HG02943 (cell line): ENCODE measurements at regions not wholly inside any gene's neighbourhood (a gene's known extent, or its start where the extent isn't known, plus 50 kb on each side); places are given as distances from the start of the nearest gene placed in this dataset.

Experiments
- ATAC-seq: cut with Tn5 transposase; IDR thresholded peaks from one replicate; pipeline ENCODE4 v1.9.1; 2021; ENCODE audit warnings: mild to moderate bottlenecking, low read depth, moderate library complexity; ENCODE audit not compliant: unreplicated experiment

DNA sequence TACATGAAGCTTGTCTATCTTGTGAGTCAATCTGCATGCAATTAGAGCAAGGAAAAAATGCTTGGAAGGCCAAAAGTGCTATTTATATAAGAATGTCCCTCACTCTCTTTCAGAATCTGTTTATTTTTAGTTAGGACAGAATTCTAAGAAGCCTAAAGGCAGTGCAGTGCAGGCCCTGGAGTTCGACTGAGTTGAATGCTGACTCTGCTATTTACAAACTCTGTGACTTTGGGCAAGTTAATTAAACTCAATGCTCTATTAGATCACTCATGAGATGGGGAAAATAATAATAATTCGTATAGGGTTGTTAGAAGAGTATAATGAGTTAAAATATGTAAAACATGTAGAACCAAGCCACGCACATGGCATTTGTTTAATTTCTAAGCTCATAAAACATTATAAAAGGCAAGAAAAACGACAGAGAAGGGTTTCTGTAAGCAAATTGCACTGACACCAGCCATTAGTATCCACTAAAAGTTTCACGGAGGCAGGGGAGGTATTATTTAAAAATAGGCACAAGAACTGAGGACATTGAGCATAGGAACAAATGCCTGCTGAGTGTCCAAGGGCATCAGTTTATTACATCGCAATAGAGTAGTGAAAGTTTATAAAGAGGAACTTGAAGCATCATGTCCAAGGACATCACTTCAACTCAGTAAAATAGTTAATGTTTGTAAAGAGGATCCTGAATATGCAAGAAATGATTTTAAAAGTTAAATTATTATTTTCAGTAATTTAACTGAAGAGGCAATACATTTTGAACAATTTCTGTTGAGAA is 115.0 kb upstream of the INPP4B start:
- ATAC-seq: no peak

GRCh38 chr4:142961866-142962265 is 115.8 kb upstream of the INPP4B start:
- no peak for ATAC-seq

- ATAC-seq: no peak
These were observed 128.2 kb upstream of the INPP4B start for GRCh38 chr4:142974328-142974727.

- ATAC-seq: no peak
These were observed 129.5 kb upstream of the INPP4B start for GRCh38 chr4:142975618-142976017.

DNA sequence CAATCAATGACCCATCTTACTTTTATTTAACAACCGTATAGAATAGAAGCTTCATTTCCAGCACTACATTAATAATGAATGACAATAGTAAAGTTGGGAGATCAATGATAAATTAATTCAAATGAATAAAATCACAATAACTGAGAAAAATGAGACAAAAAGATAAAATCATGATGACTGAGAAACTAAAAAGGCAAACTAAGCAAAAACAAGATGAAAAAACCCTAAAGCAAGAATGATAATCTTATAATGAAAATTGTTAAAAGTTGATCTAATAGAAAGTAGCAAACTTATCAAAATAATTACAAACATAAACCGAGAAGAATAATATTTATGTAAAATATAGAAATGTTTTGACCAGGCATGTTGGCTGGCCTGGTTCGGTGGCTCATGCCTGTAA is 130.4 kb upstream of the INPP4B start:
- ATAC-seq: no peak

GRCh38 chr4:142977182-142977581 is 131.1 kb upstream of the INPP4B start:
- ATAC-seq: no peak

- no peak for ATAC-seq
These were observed 137.0 kb upstream of the INPP4B start for GRCh38 chr4:142983065-142983464.

GRCh38 chr4:142983589-142983988 is 137.5 kb upstream of the INPP4B start:
- no peak for ATAC-seq

DNA sequence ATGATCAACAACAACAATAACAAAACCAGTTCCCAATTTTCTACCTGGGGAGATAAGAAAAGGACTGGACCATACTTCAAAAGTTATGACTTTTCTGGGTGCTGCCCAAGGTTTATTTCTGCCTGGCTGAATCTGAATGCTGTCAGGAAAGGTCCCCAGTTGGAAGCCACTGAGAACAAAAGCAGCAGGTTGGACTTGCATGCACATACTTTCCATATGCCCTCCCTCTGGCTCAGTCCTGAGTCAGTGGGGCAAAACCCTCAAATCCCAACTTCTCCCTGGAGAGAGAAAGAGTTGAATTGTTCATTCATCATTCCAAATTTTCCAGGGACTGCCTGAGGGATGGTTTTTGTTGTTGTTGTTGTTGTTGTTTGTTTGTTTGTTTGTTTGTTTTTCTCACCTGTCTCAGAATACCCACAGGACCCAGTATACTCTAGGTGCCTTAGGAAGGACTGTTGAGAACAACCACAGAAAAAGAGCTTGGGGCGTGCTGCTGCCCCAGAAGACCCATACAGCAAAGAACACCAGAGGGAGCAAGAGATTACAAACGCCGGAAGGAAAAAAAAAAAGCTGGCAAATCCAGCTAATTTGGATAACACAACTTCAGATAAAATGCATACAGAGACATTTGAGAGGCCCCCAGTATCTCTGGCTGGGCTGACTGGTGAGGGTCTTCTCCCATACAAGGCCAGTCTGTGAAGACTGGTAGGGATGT is 138.9 kb upstream of the INPP4B start:
- no peak for ATAC-seq

- no peak for ATAC-seq
These were observed 168.5 kb upstream of the USP38 start for GRCh38 chr4:143016171-143016570.

DNA sequence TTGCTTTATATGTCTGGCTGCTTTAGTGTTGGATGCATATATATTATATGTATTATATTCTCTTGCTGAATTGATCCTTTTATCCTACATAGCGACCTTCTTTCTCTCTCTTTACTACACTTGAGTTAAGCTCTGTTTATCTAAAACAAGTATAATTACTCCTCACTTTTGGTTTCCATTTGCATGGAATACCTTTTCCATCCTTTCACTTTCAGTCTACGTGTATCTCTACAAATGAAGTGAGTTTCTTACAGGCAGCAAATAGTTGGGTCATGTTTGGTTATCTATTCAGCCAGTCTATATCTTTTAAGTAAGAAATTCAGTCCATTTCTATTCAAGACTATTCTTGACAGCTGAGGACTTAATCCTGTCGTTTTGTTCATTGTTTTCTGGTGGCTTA is 167.5 kb upstream of the USP38 start:
- no peak for ATAC-seq

- no peak for ATAC-seq
These were observed 165.4 kb upstream of the USP38 start for GRCh38 chr4:143019351-143019750.

DNA sequence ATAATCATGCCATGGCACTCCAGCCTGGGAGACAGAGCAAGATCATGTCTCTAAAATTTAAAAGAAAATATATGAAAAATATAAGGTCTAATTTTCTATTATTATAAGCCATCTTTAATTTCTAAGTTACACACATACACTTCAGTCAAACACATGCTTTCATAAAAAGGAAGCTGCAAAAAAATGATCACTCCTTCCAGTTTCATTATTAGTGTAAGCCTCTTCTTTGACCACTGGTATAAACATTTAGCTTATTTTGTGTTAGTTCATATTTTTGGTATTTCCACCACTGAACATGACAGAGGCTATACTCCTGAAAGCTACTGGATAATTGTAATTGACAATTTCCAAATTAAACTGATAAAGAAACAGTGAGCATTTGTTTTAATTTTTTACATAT is 163.3 kb upstream of the USP38 start:
- ATAC-seq: peak; percentile 64

DNA sequence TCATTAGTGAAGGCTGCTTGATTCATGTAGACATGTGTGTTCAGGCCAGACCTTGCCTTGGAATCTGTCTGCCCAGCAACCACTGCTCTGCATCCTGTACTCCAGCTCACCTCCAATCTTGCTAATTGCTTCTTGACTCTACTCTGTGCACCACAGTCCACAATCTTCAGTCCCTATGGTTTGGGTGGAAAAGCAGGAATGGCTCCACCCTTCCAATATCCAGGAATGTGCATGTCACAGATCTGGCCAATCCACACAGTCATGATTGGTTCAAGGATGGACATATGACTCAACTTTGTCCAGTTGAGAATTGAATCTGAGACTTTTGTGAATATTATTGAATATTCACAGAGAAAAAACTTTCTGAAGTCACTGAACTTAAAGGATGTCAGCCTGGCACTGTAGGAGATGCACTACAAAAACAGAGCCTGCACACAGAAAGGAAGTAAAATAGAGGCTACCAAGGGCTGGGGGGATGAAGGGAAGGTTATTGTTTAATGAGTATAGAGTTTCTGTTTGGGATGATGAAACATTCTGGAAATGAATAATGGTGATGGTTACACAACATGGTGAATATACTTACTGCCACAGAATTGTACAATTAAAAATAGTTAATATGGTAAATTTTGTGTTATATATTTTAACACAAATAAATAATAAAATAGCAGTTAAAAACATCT is 161.3 kb upstream of the USP38 start:
- ATAC-seq: peak; percentile 49

- ATAC-seq: peak; percentile 48
These were observed 159.5 kb upstream of the USP38 start for GRCh38 chr4:143025081-143025704.

GRCh38 chr4:143026459-143027170 is 158.1 kb upstream of the USP38 start:
- no peak for ATAC-seq

DNA sequence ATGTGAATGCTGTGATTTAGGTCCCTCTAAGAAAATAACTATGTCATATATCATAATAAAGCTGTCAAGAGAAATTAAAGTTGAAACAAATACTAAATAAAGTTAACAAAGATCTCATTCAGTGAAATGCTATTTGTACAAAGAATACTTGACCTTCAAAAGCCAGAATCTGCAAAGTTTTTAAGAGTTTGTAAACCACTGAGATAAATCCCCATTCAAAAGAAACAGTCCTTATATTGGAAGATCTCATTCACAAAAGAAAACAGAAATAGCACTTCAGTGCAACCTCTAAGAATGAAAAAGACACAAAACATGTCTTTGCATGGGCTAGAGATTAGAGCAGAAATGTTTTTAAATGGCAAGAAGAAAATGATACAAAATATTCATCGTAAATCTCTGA is 149.1 kb upstream of the USP38 start:
- no peak for ATAC-seq

DNA sequence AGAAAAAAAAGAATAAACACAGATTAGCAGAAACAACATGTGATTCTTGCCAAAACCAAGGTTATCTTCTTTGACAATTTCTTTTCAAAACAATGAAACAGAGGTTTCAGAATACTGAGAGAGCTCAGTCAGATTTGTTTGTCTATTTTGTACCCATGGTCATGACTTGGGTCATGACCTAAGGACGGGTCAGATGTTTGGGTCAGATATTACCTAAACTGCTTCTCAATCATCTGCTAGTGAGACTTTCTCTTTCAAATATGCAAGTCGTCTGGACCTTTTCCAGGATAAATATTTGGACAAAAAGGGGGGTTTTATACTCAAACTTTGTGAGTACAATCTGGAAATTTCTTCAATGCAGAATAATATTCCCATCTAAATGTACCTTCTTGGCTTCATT is 148.3 kb upstream of the USP38 start:
- ATAC-seq: no peak

GRCh38 chr4:143046454-143046853 is 138.3 kb upstream of the USP38 start:
- no peak for ATAC-seq

GRCh38 chr4:143046906-143047305 is 137.8 kb upstream of the USP38 start:
- ATAC-seq: no peak
